Midbrain (tissue), 1 donor: ENCODE measurements at regions not wholly inside any gene's neighbourhood (a gene's known extent, or its start where the extent isn't known, plus 50 kb on each side); places are given as distances from the start of the nearest gene placed in this dataset.

Experiments
- DNase-seq: peaks from one replicate; lab custom pipeline; 2025; lab: John Stamatoyannopoulos, UW

GRCh38 chr9:7946458-7946857 lies 146.9 kb upstream of the DMAC1 start:
- no peak for DNase-seq

GRCh38 chr9:7944572-7944971 lies 145.0 kb upstream of the DMAC1 start:
- no peak for DNase-seq

GRCh38 chr9:7937761-7938491 lies 138.3 kb upstream of the DMAC1 start:
- no peak for DNase-seq

- no peak for DNase-seq
Observed at GRCh38 chr9:7936996-7937395, 137.4 kb upstream of the DMAC1 start.

GRCh38 chr9:7936163-7936562 lies 136.6 kb upstream of the DMAC1 start:
- DNase-seq, result no peak

- DNase-seq, result no peak
Observed at GRCh38 chr9:7935681-7936080, 136.1 kb upstream of the DMAC1 start.

- DNase-seq, result no peak
Observed at GRCh38 chr9:7932767-7933166, 133.2 kb upstream of the DMAC1 start.

- no peak for DNase-seq
Observed at GRCh38 chr9:7930613-7931012, 131.0 kb upstream of the DMAC1 start.

GRCh38 chr9:7921545-7922197 lies 122.1 kb upstream of the DMAC1 start:
- no peak for DNase-seq

- DNase-seq, result no peak
Observed at GRCh38 chr9:7912037-7912535, 112.5 kb upstream of the DMAC1 start.

GRCh38 chr9:7910426-7911020 lies 110.9 kb upstream of the DMAC1 start:
- peak; percentile 41 for DNase-seq

- no peak for DNase-seq
Observed at GRCh38 chr9:7909537-7909936, 110.0 kb upstream of the DMAC1 start.

- no peak for DNase-seq
Observed at GRCh38 chr9:7907551-7908337, 108.2 kb upstream of the DMAC1 start.

GRCh38 chr9:7906783-7907550 lies 107.4 kb upstream of the DMAC1 start:
- DNase-seq, result no peak

- DNase-seq, result no peak
Observed at GRCh38 chr9:7901621-7902020, 102.0 kb upstream of the DMAC1 start.

- no peak for DNase-seq
Observed at GRCh38 chr9:7900541-7900940, 101.0 kb upstream of the DMAC1 start.

- no peak for DNase-seq
Observed at GRCh38 chr9:7899753-7900152, 100.2 kb upstream of the DMAC1 start.

GRCh38 chr9:7894231-7894630 lies 94.7 kb upstream of the DMAC1 start:
- no peak for DNase-seq

GRCh38 chr9:7892975-7893374 lies 93.4 kb upstream of the DMAC1 start:
- DNase-seq, result no peak

- DNase-seq, result no peak
Observed at GRCh38 chr9:7879551-7880245, 80.1 kb upstream of the DMAC1 start.
